ENCODE measurements at regions not wholly inside any gene's neighbourhood (a gene's known extent, or its start where the extent isn't known, plus 50 kb on each side); places are given as distances from the start of the nearest gene placed in this dataset.

GRCh38 chr1:106289265-106289928, 767.1 kb upstream of the PRMT6 start:
- CTCF ChIA-PET (ENCODE audit: low intra/inter-chr PET ratio, low total read pairs), result no interaction called here
- TF ChIP-seq ZNF432 (CRISPR knock-in tag; IDR thresholded peaks at IDR 0.05; ENCODE audit: borderline replicate concordance) (no peak), PBX2 (CRISPR knock-in tag; IDR thresholded peaks at IDR 0.05) (no peak), ZNF512B (CRISPR knock-in tag; IDR thresholded peaks at IDR 0.05; ENCODE audit: borderline replicate concordance) (no peak), ZHX1 (CRISPR knock-in tag; IDR thresholded peaks at IDR 0.05; ENCODE audit: low read depth) (no peak), ZNF615 (CRISPR knock-in tag; IDR thresholded peaks at IDR 0.05; ENCODE audit: borderline replicate concordance) (no peak), ZNF251 (CRISPR knock-in tag; IDR thresholded peaks at IDR 0.05) (no peak), ZNF407 (CRISPR knock-in tag; IDR thresholded peaks at IDR 0.05; ENCODE audit: not compliant biosample characterization) (no peak)
- no peak for DNase-seq (ENCODE audit: low spot score)
- Histone ChIP-seq H3K27ac (ENCODE audit: extremely low read length, insufficient read depth, low read length) (no peak overlapping the region), H3K9ac (ENCODE audit: insufficient read depth, low read depth, low read length) (no peak overlapping the region), H4K20me1 (ENCODE audit: insufficient read depth, low read length) (no peaks in the 10 kb centered on the region), H3K79me2 (ENCODE audit: insufficient read depth, low read length) (no peaks in the 10 kb centered on the region), H3K36me3 (replicated peaks in 1 of 2; ENCODE audit: control insufficient read depth in 1 of 2, insufficient read depth in 2 of 2, low read length in 2 of 2) (no peaks in the 10 kb centered on the region), H2AFZ (ENCODE audit: low read length) (no peak overlapping the region), H3K4me2 (ENCODE audit: low read depth, low read length) (no peak overlapping the region), H3K4me3 (replicated peaks in 1 of 3; ENCODE audit: insufficient read depth in 1 of 3, low read depth in 2 of 3, low read length in 3 of 3) (no peak overlapping the region), H3K9me3 (ENCODE audit: low read length) (peaks cover 55% of the 10 kb centered on the region), H3K27me3 (ENCODE audit: control insufficient read depth in 1 of 2, insufficient read depth in 2 of 2, low read length in 2 of 2) (no peaks in the 10 kb centered on the region), H3K4me1 (ENCODE audit: insufficient read depth, low read length) (no peaks in the 10 kb centered on the region)
- POLR2A ChIA-PET, result no interaction called here
- no peak for ATAC-seq
- intact Hi-C loops (cut with micrococcal nuclease; ENCODE audit: unreplicated experiment), result no loop called here
- 0% methylated on average over 3 of the region's 3 CpGs for WGBS (ENCODE audit: low lambda C conversion rate)
- in situ Hi-C loops (cut with HindIII; ENCODE audit: extremely low pct_ligation_motif_present, low pct_unique_long_range_greater_than_20kb), result no loop called here
- no TSS peak for BruUV-seq (replicated peaks)
- FAIRE-seq, result no peak
